Activated CD4-positive, alpha-beta T cell treated with anti-CD3 and anti-CD28 coated beads, Interleukin-2, amount 50 U/mL, for 1 hour (primary cell): ENCODE measurements at regions not wholly inside any gene's neighbourhood (a gene's known extent, or its start where the extent isn't known, plus 50 kb on each side); places are given as distances from the start of the nearest gene placed in this dataset.

ENCODE experiments used
- DNase-seq: peaks from one replicate; pipeline ENCODE4 v3.0.0-alpha.2; 2020

DNA sequence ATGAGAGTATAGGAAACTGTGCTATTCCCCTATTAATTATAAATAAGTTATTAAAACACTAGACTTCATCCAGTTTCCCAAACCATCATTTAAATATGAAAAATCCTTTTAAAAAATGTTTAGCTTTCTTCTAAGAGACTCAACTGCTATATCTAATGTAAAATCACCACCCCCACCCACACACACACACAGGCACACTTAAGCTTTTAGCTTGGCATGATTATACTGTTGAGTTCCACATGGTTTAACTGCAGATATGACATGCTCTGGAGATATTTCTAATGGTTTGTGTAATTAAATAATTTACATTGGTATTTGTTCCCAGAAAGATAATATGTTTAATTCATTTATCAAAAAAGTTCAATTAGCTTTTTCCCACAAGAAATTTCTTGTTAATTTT, 1700.1 kb upstream of the SLC10A2 start:
- DNase-seq: no peak

DNA sequence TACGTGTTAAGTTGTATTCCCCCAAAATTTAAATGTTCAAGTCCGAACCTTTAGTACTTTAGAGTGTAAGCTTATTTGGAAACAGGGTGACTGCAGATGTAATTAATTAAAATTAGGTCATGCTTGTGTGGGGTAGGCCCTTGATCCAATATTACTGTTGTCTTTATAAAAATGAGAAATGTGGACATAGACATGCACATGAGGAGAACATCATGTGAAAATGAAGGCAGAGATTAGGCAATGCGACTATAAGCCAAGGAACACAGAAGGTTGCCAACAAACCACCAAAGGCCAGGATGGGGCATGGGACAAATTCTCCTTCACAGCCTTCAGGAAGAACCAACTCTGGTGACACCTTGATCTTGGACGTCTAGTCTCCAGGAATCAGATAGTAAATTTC, 1698.4 kb upstream of the SLC10A2 start:
- DNase-seq: no peak

DNA sequence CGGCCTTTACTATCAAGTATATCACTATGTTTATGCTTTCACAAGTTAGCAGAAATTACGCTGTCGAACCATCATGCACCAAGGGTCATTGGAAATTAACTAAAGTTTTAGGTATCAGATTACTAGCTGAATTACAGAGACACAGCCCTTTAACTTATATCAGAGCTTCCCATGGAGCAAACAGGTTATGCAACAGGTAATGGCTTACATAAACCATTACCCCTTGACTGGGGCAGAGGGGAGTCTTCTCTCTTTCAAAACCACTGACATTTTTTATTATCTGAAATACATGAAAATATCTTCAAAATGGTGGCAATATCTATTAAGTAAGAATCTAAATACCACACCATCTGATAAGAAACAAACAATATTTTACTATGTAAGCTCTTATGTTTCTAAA, 1692.9 kb upstream of the SLC10A2 start:
- no peak for DNase-seq

DNA sequence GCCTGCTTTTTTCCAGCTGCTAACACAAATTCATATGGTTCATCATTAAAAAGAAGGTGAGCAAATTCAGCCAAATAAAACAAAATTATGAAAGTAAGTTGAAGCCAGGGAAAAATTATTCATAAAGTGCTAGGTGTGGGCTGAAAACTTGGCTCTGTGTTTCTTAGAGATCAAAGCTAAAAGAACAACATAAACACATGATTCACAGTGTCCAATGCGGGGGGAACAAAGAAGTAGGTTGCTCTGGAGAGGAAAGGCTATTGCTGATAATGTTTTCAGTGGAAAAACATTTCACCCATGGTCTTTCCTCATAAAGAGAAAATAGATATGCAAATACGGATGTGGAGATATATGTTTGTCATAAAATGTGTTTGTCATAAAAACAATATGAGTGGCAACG, 1691.5 kb upstream of the SLC10A2 start:
- DNase-seq: no peak

DNA sequence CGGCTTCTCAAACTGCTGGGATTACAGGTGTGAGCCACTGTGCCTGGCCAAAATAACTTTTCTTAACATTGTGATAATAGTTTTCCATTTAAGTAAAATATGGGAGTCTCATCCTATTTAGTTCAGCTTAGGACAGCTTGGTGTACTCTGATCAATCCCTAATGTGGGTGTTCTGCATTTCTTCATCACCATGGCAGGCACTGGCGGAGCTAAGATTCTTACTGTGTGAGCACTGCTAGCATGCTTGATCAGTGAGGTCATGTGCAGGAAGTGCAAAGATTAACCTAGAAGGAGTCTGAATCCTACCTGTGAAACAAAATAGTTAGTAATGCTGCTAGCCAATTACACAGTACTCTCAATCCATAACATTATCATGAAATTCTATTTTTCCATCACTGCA, 1684.2 kb upstream of the SLC10A2 start:
- DNase-seq: no peak

DNA sequence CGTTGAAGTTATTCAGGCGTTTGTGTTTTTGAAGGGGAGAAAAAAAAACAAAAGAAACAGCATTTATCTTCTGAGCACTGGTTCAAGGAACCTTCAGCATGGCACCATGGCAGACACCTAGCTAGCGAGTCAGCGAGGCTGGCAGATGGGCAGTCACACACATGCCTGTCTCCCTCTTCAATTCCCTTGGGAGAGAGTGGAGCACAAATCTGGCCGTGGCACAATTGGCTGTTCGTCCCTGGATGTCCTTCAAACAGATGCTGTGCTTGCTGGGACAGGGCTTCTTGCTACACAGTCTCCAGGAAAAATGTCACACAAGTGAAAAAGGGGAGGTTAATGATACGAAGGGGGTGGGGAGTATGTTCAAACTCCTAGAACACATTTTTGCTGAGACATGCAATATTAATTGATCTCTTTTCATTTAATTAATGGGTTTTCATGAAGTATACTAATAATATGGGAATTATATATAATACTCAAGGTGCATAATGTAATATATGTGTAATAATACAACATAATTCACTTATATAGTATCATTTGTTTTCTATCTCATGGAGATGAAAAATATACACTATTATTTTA, 1674.5 kb upstream of the SLC10A2 start:
- no peak for DNase-seq

DNA sequence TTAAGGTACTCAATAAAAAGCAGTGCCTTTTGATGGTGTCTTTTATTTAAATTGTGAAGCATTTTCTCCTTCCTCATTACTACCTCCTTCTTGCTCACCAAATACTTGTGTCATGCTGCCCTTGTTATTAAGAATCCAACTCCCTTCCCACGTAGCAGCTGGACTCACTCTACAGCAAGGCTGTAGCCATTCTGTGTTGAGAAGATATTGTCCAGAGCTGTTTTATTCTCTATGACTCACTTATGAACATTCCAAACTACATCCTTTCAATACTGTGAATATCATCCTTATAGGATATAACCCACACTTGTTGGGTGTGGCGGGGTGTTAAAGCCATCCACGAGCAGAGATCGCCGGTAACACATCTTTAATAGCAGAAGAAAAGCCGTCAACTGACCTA, 1671.5 kb upstream of the SLC10A2 start:
- DNase-seq: no peak

DNA sequence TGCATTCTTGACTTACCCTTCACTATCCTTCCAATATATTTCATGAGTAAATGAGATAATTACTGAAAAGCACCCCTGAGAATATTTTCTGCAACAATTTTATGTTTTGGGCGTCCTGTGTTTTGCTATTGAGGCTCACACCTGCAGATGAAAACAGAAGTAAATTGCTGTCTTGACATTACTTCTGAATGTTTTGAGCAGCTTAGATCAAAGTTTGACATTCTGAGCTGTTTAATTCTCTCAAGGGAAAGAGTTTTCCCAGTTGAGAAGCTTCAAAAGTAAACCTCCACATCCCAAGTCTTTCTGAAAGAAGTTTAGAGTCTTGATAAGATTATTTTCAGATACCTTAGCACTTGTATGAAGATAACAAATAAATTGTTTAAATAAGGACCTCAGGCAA, 1667.2 kb upstream of the SLC10A2 start:
- DNase-seq: no peak

DNA sequence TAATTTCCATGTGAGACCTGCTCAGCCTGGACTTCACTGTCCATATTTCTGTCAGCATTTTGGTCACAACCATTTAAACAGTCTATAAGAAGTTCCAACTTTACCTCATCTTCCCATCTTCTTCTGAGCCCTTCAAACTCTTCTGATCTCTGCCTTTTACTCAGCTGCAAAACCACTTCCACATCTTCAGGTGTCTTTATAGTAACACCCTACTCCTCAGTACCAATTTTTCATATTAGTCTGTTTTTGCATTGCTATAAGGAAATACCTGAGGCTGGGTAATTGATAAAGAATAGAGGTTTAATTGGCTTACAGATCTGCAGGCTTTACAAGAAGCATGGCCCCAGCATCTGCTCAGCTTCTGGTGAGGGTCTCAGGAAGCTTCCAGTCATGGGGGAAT, 1648.9 kb upstream of the SLC10A2 start:
- DNase-seq: no peak

DNA sequence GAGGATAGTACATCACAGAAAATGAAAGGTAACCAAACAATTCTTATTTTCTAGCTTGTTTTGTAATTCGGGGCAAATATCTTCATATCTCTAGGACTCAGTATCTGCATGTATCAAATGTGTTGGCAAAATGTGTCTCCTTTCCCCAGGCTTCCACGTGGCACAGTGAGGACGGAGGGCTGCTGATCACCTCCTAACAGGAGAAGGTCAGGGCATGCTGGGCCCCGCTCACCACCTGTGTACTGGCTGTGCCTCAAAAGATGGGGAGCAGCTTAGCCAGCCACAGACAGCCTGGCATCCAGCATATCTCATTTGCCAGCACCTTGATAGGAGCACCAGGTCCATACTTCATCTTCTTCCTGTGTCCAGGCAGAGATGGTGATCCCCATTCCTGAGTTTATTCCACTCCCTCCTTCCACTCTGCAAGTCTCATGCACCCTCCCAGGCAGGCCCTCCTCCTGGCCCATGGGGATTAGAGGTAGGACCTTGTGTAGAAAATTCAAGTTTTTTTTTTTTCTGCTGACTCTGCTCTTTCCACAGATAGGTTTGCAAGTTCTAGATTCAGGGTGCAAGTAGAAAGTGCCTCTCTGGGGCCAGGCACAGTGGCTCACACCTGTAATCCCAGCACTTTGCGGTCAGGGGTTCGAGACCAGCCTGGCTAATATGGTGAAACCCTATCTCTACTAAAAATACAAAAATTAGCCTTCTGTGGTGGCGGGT, 1639.0 kb upstream of the SLC10A2 start:
- no peak for DNase-seq

DNA sequence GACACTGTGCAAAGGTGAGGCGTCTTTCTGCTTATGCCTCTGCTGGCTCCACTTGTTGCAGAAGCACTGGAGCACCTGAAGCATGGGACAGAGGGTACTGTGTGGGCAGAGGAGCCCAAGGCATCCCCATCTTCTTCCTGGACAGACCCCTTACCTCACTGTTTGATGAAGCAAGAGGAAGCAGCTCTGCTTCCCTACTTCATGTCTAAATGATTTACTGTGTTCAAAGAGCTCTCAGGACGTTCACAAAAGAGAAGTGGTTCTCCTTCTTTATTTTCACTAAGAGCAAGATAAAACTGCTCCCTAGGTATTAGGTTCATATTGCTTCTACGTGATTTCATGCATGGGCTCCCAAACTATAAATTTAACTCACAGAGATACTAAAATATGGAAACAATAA, 1635.4 kb upstream of the SLC10A2 start:
- DNase-seq: no peak

DNA sequence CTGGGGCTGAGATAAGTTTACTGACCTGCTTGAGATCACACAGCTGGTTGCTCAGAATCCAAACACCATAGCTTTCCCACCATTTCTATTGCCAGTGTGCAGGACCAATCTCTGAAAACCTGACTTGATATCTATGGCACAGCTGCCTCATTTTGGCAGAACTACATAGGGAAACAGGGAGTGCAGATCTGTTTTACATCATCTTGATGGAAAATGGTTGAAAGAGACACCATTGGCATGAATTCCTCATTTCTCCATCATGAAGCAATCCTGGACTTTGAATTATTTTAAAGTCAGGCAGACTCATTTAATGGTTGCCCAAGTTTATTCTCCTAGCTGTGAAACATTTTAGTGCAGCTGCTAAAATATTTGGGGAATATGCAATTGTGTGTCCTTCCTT, 1628.2 kb upstream of the SLC10A2 start:
- no peak for DNase-seq

DNA sequence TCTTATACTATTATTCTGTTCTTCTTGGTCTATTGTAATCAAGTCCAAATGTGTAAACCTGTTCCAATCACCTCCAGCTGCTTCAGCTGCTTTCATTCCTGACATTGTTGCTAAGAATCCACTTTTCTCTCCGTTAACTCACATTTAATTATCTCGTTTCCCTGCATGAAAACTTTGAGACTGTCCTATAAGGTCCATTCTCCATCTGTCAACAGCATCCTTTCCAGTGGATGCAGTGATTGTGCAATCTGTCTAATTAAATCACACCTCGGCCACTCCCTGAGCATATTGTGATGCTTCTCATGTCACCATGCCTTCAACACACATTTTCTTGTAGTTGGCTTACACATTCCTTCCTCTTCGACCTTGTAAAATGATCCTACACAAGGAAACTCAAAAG, 1626.9 kb upstream of the SLC10A2 start:
- DNase-seq: no peak

DNA sequence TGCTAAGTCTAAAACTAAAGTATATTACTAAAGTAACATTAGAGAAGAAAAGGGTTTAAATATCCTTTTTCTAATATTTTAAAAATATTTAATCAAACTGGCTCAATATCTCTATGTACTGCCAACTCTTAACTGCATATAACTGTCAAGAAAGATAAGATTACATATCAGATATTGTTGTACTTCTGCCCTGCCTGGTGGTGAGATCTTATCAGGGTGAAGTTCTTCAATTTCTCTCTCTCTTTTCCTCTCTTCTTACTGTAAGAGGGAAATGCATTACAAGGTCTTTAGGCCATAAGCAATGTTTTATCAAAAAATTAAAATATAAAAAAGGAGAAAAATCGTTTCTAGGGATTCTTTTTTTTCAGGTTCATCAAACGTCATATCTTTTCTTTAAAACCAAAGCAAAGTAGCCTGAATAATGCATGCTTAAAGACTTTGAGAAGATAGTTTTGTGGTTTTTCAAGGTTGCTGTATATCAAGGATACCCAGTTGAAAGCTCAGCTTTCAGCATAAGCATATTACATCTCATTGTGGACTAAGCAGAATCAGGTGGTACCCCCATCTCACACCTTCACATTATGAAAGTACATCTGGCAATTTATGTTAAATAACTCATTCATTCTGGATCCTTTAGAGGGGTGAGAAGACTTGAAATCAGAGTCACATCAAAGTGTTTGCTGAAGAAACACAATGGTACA, 1625.7 kb upstream of the SLC10A2 start:
- DNase-seq: no peak

DNA sequence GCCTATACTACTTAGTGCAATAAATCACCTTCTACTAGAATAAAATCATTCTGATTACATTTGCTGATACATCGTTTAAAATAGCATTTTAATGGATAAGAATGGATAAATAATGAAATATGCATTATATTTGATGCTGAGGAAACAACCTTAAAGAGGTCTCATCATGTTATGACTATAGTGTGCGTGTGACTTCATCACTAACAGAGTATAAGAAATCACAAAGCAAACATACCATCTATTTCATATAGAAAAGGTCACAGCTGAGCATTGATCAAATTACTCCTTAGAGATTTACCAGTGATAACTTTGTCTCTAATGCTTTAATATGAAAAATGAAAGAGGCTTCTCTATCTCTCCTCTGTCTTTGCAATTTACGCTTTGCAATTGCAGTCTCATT, 1620.3 kb upstream of the SLC10A2 start:
- no peak for DNase-seq

DNA sequence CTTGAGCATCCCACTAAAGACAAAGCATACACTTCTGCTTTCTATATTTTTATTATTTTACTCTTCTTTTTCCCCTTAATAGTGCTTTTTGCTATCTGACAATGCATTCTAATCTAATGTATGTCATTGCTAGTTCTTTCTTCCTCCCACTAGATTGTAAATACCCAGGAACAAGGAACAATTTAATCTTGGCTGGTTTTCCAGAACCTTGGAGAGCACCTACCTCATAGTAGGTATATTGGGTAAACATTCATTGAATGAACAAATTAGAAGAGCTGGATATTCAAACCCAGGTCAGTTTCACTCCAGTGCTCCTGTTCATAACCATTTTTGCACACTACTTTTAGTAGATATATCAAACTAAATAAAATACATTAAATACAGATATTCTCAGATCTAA, 1617.6 kb upstream of the SLC10A2 start:
- DNase-seq: no peak

DNA sequence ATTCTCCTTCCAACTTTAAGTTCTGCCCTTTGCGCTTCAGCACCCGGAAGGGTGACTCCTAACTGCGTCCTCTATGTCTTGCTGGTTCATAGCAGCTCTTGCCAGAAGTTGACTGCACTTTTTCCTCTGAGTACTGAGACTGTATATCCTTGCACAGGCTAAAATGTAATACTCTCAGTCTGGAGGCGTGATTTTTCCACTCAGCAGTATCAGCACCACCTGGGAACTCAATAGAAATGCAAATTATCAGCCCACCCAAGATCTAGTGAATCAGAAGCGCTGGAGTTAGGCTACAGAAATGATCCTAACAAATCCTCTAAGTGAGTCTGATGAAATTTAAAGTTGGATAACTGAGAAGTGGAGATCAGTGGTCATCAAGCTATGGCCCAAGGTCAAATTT, 1611.9 kb upstream of the SLC10A2 start:
- DNase-seq: no peak

DNA sequence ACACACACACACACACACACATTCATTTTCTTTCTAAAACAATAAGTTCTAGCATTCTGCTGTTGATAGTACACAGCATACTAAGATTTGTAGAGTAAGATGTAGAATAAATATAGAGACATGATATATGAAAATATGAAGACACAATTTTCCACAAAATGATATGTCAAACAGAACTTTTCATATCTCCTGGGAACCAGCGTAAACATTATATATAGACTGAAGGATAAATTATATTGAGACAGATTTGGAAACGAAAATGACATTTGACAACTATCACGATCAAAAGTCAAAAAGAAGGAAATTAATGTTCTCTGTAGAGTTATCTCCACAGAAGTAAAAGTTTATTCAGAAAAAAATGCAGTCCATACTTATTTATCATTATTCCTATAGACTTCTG, 1605.7 kb upstream of the SLC10A2 start:
- no peak for DNase-seq

DNA sequence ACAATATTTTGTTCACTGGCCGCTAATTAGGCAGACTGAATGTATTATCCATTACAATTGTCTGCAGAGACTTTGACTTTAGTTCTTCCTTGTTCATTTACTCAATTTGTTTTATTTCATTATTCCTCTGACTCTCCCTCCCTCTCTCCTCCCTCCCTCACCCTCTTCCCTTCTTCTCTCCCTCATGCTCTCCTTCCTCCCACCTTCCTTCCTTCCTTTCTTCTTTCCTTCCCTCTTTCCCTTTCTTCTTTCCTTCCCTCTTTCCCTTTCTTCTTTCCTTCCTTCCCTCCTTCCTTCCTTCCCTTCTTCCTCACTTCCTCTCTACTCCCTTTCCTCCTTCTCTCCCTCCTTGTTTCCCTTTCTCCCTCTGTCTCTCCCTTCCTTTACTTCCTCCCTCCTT, 1591.0 kb upstream of the SLC10A2 start:
- no peak for DNase-seq

DNA sequence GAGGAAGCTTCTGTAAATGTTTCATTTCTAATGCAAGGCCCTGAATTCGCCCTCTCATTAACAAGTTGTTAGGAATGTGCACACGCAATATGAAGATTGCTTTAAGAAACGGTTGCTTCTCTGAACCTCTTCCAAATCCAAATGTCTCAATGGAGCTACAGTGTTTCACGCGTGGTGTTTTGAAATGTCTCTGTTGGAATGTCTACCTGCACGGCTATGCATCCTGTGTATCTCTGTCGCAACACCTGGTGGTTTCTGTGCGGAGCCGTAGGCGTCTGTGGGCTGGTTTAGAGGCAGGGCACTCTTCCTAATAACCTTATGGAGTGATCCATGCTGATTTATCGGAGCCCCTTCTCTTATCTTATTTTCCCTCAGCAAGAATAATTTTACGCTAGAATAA, 1584.2 kb upstream of the SLC10A2 start:
- DNase-seq: no peak

DNA sequence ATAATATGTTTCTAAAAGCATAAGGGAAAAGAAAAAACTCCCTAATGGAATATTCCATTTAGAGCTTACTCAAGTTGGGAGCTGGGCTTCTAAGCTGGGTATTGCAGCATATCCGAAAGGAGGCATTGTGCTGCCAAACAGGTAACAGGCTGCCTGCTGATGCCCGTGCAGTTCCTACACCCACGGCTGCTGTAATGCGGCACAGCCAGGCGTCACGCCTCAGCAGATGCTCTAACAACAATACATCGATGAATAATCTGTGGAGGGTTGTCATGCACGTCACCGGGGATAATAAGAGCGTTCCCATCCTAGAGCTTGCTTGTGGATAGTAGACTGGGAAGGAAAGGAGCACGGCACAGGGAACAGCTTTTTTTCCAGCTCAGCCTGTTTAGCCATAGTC, 1582.1 kb upstream of the SLC10A2 start:
- no peak for DNase-seq

DNA sequence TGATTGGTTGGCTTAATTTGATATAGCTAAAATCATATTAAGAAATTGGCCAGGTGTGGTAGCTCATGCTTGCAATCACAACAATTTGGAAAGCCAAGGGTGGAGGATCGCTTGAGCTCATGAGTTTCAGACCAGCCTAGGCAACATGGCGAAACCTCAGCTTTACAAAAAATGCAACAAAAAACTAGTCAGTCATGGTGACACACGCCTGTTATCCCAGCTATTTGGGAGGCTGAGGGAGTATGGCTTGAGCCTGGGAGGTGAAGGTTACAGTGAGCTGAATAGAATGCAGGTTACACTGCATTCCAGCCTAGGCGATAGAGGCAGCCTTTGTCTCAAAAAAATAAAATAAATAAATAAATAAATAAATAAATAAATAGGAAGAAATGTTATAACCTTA, 1579.6 kb upstream of the SLC10A2 start:
- DNase-seq: no peak

DNA sequence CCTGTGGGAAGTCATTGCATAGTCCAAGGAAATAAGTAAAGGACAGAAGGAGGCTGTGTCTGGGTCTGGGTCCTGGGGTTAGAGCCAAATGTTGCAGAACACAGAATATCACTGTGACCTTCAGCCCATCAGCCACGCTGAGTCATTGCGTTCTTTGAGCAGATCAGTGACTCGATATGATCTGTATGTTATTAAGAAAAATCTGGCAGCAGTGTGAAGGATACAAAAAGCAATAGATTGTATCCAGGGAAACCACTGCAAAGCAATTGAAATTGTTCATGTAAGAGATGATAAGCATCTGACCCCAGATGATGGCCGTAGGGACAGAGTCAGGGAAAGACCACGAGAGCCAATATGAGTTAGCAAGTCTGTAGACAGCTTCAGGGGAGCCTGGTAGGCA, 1575.1 kb upstream of the SLC10A2 start:
- no peak for DNase-seq

DNA sequence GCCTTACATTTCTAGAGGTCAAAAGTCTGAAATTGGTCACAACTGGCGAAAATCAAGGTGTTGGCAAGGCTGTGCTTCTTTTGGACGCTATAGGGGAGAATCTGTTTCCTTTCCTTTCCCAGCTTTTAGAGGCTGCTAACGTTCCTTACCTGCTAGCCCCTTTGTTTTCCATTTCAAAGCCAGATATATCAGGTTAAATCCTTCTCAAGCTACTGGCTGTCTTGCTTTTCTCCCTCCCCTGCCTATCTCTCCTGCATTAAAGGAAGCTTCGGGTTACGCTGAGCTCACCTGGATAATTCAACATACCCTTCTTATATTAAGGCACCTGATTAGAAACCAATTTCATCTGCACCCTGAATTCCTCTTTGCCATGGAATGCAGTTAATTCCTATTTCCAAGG, 1569.7 kb upstream of the SLC10A2 start:
- no peak for DNase-seq

DNA sequence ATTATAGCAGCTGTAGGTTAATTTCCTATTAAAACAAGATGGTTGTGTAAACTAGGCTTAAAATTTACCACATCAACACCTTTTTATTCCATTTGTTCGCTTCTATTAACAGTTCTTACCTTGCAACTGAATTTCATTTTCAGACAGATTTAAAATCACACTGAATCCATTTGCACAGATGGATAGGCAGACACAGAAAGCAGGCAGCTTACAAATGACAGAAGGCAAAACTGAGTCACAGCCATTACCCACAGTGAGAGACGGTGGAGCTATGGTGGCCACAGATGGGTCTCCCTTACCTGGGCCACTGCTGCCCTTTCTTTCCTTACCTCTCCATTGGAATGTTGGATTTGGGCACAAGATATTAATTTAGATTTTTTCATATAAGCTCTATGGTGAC, 1567.8 kb upstream of the SLC10A2 start:
- no peak for DNase-seq
